ENCODE measurements at regions not wholly inside any gene's neighbourhood (a gene's known extent, or its start where the extent isn't known, plus 50 kb on each side); places are given as distances from the start of the nearest gene placed in this dataset.
"Not testable (repeated sequence)": the region's sequence is repeated elsewhere in the genome, so short reads cannot be mapped to it uniquely, and the experiment has no call there.

DNA sequence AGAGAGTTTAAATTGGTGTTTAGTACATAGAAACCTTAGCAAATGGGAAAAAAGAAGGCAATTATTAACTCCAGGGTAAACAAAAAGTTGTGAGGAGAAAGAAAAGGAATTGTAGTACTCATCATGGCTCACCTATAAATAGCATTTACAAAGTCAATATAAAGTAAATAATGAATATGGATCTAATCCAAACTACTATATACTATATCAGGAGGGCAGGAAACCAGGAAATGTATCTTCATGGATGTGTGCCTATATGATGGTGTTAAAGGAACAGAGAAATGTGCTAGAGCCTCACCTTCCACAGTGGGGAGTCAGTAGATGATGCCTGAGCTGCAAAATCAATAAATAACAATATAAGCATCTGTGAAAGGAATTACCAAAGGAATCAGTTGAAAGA is 208.9 kb downstream of the FAM43A start:
- Mint-ChIP-seq H3K27me3 (no peaks in the 10 kb centered on the region), H3K27ac (no peak overlapping the region), H3K36me3 (no peaks in the 10 kb centered on the region), H3K9me3 (peaks cover 13% of the 10 kb centered on the region), H3K4me1 (ENCODE audit: unreplicated experiment) (no peaks in the 10 kb centered on the region), H3K4me3 (no peak overlapping the region)
- DNase-seq (ENCODE audit: extremely low spot score, unreplicated experiment): no peak
- TF ChIP-seq, protein P1, sequence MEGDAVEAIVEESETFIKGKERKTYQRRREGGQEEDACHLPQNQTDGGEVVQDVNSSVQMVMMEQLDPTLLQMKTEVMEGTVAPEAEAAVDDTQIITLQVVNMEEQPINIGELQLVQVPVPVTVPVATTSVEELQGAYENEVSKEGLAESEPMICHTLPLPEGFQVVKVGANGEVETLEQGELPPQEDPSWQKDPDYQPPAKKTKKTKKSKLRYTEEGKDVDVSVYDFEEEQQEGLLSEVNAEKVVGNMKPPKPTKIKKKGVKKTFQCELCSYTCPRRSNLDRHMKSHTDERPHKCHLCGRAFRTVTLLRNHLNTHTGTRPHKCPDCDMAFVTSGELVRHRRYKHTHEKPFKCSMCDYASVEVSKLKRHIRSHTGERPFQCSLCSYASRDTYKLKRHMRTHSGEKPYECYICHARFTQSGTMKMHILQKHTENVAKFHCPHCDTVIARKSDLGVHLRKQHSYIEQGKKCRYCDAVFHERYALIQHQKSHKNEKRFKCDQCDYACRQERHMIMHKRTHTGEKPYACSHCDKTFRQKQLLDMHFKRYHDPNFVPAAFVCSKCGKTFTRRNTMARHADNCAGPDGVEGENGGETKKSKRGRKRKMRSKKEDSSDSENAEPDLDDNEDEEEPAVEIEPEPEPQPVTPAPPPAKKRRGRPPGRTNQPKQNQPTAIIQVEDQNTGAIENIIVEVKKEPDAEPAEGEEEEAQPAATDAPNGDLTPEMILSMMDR (conservative IDR thresholded peaks at IDR 0.05): no peak

DNA sequence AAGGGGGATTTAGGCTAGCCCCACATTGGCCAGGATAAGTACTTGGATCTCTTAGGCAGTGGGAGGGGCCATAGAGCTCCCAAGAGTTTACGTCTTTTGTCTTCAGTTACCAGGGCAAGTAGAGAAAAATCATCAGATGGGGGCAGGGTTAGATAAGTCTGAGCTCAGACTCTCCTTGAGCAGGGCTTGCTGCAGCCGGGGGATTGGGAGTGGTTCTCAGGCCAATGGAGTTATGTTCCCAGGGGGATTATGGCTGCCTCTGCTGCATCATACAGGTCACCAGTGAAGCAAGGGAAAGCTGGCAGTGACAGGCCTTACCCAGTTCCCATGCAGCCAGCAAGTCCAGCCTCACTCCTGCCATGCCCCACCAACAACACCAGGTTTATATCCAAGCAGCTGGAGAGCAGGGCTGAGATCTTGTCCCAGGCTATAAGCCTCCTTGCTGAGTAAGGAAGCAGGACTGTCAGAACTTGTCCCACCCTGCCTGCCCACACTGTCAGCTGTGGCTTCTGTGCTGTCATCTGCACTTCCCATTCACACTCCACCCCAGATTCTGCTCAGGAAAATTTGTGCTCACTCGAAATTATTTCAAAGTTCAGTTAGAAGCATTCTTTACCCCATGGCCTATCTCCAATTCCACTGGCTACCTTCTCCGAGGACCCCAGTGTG is 215.3 kb downstream of the FAM43A start:
- no peaks in the 10 kb centered on the region for H3K27me3 Mint-ChIP-seq
- no peak overlapping the region for H3K4me3 Mint-ChIP-seq
- no peaks in the 10 kb centered on the region for H3K4me1 Mint-ChIP-seq (ENCODE audit: unreplicated experiment)
- DNase-seq (ENCODE audit: extremely low spot score, unreplicated experiment): no peak
- no peak overlapping the region for H3K27ac Mint-ChIP-seq
- H3K36me3 Mint-ChIP-seq: no peaks in the 10 kb centered on the region
- TF ChIP-seq, protein P1 (conservative IDR thresholded peaks at IDR 0.05): no peak
- H3K9me3 Mint-ChIP-seq: peaks cover 16% of the 10 kb centered on the region

DNA sequence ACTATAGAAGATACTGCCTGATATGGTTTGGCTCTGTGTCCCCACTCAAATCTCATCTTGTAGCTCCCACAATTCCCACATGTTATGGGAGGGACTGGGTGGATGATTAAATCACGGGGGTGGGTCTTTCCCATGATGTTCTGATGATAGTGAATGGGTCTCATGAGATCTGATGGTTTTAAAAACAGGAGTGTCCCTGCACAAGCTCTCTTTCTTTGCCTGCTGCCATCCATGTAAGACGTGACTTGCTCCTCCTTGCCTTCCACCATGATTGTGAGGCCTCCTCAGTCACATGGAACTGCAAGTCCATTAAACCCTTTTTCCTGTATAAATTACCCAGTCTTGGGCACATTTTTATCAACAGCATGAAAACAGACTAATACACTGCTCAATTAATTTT is 217.8 kb downstream of the FAM43A start:
- not testable (repeated sequence) for H3K27me3 Mint-ChIP-seq; H3K36me3 Mint-ChIP-seq; H3K4me1 Mint-ChIP-seq (ENCODE audit: unreplicated experiment); H3K27ac Mint-ChIP-seq; H3K4me3 Mint-ChIP-seq; DNase-seq (ENCODE audit: extremely low spot score, unreplicated experiment)
- peaks cover 15% of the 10 kb centered on the region for H3K9me3 Mint-ChIP-seq

DNA sequence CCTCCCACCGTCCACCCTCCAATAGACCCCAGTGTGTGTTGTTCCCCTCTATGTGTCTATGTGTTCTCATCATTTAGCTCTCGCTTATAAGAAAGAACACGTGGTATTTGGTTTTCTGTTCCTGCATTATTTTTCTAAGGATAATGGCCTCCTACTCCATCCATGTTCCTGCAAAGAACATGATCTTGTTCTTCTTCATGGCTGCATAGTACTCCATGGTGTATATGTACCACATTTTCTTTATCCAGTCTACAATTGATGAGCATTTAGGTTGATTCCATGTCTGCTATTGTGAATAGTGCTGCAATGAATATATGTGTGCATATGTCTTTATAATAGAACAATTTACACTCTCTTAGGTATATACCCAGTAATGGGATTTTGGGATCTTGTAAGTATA is 219.3 kb downstream of the FAM43A start:
- H3K4me1 Mint-ChIP-seq (ENCODE audit: unreplicated experiment): peaks cover 10% of the 10 kb centered on the region
- not testable (repeated sequence) for H3K4me3 Mint-ChIP-seq; H3K36me3 Mint-ChIP-seq; H3K27ac Mint-ChIP-seq; H3K9me3 Mint-ChIP-seq; H3K27me3 Mint-ChIP-seq; DNase-seq (ENCODE audit: extremely low spot score, unreplicated experiment)

DNA sequence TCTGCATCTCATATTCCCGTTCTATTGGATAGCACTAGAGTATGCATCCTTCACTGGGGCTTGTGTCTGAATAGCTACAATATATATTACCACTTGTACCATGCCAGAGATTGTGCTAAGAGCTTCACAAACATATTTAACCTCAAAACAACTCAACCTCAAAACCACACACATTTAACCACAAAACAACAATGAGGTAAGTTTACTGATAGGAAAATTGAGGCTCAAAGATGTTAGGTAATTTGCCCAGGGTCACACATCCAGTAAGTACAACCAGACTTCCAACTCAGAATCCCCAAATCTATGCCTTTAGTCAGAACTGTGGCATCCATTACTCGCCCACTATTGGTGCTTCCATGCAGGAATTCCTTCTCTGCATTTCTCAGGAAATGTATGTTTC is 220.0 kb downstream of the FAM43A start:
- H3K27me3 Mint-ChIP-seq: no peaks in the 10 kb centered on the region
- H3K36me3 Mint-ChIP-seq: no peaks in the 10 kb centered on the region
- peaks cover 4% of the 10 kb centered on the region for H3K9me3 Mint-ChIP-seq

DNA sequence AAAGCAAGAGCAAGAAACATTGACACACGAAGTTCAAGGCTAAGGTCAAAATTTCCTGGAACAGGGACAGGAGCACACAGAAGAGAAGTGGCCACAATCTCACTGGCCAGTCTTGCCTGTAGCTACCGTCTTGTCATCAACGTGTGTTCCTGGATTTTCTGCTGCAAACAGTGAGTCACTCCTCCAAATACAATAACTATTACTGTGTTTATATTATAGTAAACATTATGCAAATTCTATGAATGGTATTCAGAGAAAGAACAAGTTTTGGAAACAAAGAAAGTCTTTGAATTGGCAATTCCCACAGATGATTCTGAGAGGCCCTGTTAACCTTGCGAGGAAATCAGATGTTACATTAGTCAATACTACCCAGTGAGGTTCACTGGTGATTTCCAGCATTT is 220.5 kb downstream of the FAM43A start:
- Mint-ChIP-seq H3K4me3 (no peak overlapping the region), H3K27ac (no peak overlapping the region), H3K9me3 (peaks cover 4% of the 10 kb centered on the region), H3K4me1 (ENCODE audit: unreplicated experiment) (peaks cover 10% of the 10 kb centered on the region), H3K27me3 (no peaks in the 10 kb centered on the region), H3K36me3 (no peaks in the 10 kb centered on the region)
- TF ChIP-seq, protein P1 (conservative IDR thresholded peaks at IDR 0.05): no peak
- DNase-seq (ENCODE audit: extremely low spot score, unreplicated experiment): no peak

More for the DNA sequence above, 220.0 kb downstream of the FAM43A start:
- Mint-ChIP-seq H3K4me1 (ENCODE audit: unreplicated experiment) (peaks cover 10% of the 10 kb centered on the region), H3K27ac (no peak overlapping the region), H3K4me3 (no peak overlapping the region)
- no peak for DNase-seq (ENCODE audit: extremely low spot score, unreplicated experiment)
- TF ChIP-seq, protein P1 (conservative IDR thresholded peaks at IDR 0.05): no peak
